ENCODE measurements at regions not wholly inside any gene's neighbourhood (a gene's known extent, or its start where the extent isn't known, plus 50 kb on each side); places are given as distances from the start of the nearest gene placed in this dataset.

GRCh38 chr19:32181216-32181920, 164.0 kb upstream of the ZNF507 start:
- FAIRE-seq, result no peak
- H3K27me3 ChIP-seq (ENCODE audit: insufficient read depth, low read length), result no peaks in the 10 kb centered on the region
- TF ChIP-seq CTCF (IDR thresholded peaks at IDR 0.05; ENCODE audit: insufficient read depth, low read depth, low read length), result no peak
- no peak for TF ChIP-seq EZH2 (IDR thresholded peaks at IDR 0.05; ENCODE audit: insufficient read depth, low read length)
- H3K79me2 ChIP-seq (ENCODE audit: insufficient read depth, low read length), result no peaks in the 10 kb centered on the region
- H2AFZ ChIP-seq (ENCODE audit: low read depth, low read length), result no peak overlapping the region
- peaks cover 3% of the 10 kb centered on the region for H3K9me3 Mint-ChIP-seq (ENCODE audit: unreplicated experiment)
- H3K4me3 ChIP-seq (ENCODE audit: insufficient read depth, low read depth, low read length), result no peak overlapping the region
- no peaks in the 10 kb centered on the region for H3K36me3 Mint-ChIP-seq (ENCODE audit: low read depth, unreplicated experiment)
- no peaks in the 10 kb centered on the region for H3K4me1 Mint-ChIP-seq (ENCODE audit: low read depth, unreplicated experiment)
- H3K4me2 ChIP-seq (ENCODE audit: low read length), result no peak overlapping the region
- H3K9ac ChIP-seq (ENCODE audit: low read length), result no peak overlapping the region
- no peaks in the 10 kb centered on the region for H4K20me1 ChIP-seq (ENCODE audit: insufficient read depth, low read length)
- no peak for DNase-seq (ENCODE audit: low read depth)
- no peak overlapping the region for H3K4me3 Mint-ChIP-seq (ENCODE audit: unreplicated experiment)
- no peak overlapping the region for H3K27ac Mint-ChIP-seq (ENCODE audit: unreplicated experiment)
- no peaks in the 10 kb centered on the region for H3K4me1 ChIP-seq (ENCODE audit: insufficient read depth, low read length)
- H3K9me3 ChIP-seq (ENCODE audit: insufficient read depth, low read depth, low read length), result peaks cover 4% of the 10 kb centered on the region
- no peak overlapping the region for H3K27ac ChIP-seq (ENCODE audit: low read depth, low read length)
- peaks cover 28% of the 10 kb centered on the region for H3K27me3 Mint-ChIP-seq (ENCODE audit: low read depth, unreplicated experiment)
- no peaks in the 10 kb centered on the region for H3K36me3 ChIP-seq (ENCODE audit: insufficient read depth, low read length)

- Histone ChIP-seq H3K4me2 (ENCODE audit: low read length) (no peak overlapping the region), H3K27ac (ENCODE audit: low read depth, low read length) (no peak overlapping the region), H3K27me3 (ENCODE audit: insufficient read depth, low read length) (no peaks in the 10 kb centered on the region), H3K9ac (ENCODE audit: low read length) (no peak overlapping the region), H4K20me1 (ENCODE audit: insufficient read depth, low read length) (no peaks in the 10 kb centered on the region), H3K4me3 (ENCODE audit: insufficient read depth, low read depth, low read length) (no peak overlapping the region), H2AFZ (ENCODE audit: low read depth, low read length) (no peak overlapping the region), H3K79me2 (ENCODE audit: insufficient read depth, low read length) (no peaks in the 10 kb centered on the region), H3K4me1 (ENCODE audit: insufficient read depth, low read length) (no peaks in the 10 kb centered on the region), H3K36me3 (ENCODE audit: insufficient read depth, low read length) (no peaks in the 10 kb centered on the region), H3K9me3 (ENCODE audit: insufficient read depth, low read depth, low read length) (peaks cover 4% of the 10 kb centered on the region)
- TF ChIP-seq CTCF (IDR thresholded peaks at IDR 0.05; ENCODE audit: insufficient read depth, low read depth, low read length) (no peak), EZH2 (IDR thresholded peaks at IDR 0.05; ENCODE audit: insufficient read depth, low read length) (no peak)
- no peak for DNase-seq (ENCODE audit: low read depth)
- no peak for FAIRE-seq
- H3K27ac Mint-ChIP-seq (ENCODE audit: unreplicated experiment), result no peak overlapping the region
- H3K36me3 Mint-ChIP-seq (ENCODE audit: low read depth, unreplicated experiment), result no peaks in the 10 kb centered on the region
- H3K4me3 Mint-ChIP-seq (ENCODE audit: unreplicated experiment), result no peak overlapping the region
- H3K4me1 Mint-ChIP-seq (ENCODE audit: low read depth, unreplicated experiment), result no peaks in the 10 kb centered on the region
- H3K9me3 Mint-ChIP-seq (ENCODE audit: unreplicated experiment), result peaks cover 3% of the 10 kb centered on the region
- H3K27me3 Mint-ChIP-seq (ENCODE audit: low read depth, unreplicated experiment), result peaks cover 34% of the 10 kb centered on the region
Observed at GRCh38 chr19:32186542-32187330, 158.7 kb upstream of the ZNF507 start.

DNA sequence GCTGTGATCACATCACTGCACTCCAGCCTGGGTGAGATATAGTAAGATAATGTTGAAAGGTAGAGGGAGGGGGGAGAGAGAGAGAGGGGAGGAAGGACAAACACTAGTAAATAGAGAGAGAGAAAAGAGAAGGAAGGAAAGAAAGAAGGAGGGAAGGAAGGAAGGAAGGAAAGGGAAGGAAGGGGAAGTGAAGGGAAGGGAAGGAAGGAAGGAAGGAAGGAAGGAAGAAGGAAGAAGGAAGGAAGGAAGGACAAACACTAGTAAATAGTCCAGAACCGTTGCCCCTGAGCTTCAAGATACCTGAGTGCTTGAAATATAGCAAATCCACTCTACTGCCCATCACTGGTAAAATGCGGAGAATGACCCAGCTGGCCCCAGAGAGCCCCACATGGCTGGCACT, 156.5 kb upstream of the ZNF507 start:
- Histone ChIP-seq H3K4me2 (ENCODE audit: low read length) (no peak overlapping the region), H3K4me3 (ENCODE audit: insufficient read depth, low read depth, low read length) (no peak overlapping the region), H3K4me1 (ENCODE audit: insufficient read depth, low read length) (no peaks in the 10 kb centered on the region), H3K9ac (ENCODE audit: low read length) (no peak overlapping the region), H3K27me3 (ENCODE audit: insufficient read depth, low read length) (no peaks in the 10 kb centered on the region), H3K79me2 (ENCODE audit: insufficient read depth, low read length) (no peaks in the 10 kb centered on the region), H3K27ac (ENCODE audit: low read depth, low read length) (no peak overlapping the region), H3K9me3 (ENCODE audit: insufficient read depth, low read depth, low read length) (no peaks in the 10 kb centered on the region), H3K36me3 (ENCODE audit: insufficient read depth, low read length) (no peaks in the 10 kb centered on the region), H4K20me1 (ENCODE audit: insufficient read depth, low read length) (no peaks in the 10 kb centered on the region), H2AFZ (ENCODE audit: low read depth, low read length) (no peak overlapping the region)
- Mint-ChIP-seq H3K27ac (ENCODE audit: unreplicated experiment) (no peak overlapping the region), H3K27me3 (ENCODE audit: low read depth, unreplicated experiment) (peaks cover 47% of the 10 kb centered on the region), H3K4me3 (ENCODE audit: unreplicated experiment) (no peak overlapping the region), H3K36me3 (ENCODE audit: low read depth, unreplicated experiment) (no peaks in the 10 kb centered on the region), H3K4me1 (ENCODE audit: low read depth, unreplicated experiment) (no peaks in the 10 kb centered on the region), H3K9me3 (ENCODE audit: unreplicated experiment) (peaks cover 10% of the 10 kb centered on the region)
- DNase-seq (ENCODE audit: low read depth) (no peak), FAIRE-seq (no peak)
- TF ChIP-seq EZH2 (IDR thresholded peaks at IDR 0.05; ENCODE audit: insufficient read depth, low read length), result no peak
- no peak for TF ChIP-seq CTCF (IDR thresholded peaks at IDR 0.05; ENCODE audit: insufficient read depth, low read depth, low read length)

All from astrocyte (in vitro differentiated cells and primary cell).